GM12878 (cell line): ENCODE measurements at regions not wholly inside any gene's neighbourhood (a gene's known extent, or its start where the extent isn't known, plus 50 kb on each side); places are given as distances from the start of the nearest gene placed in this dataset.

Source experiments
- BHLHE40 ChIP-seq, 2 experiments: fragments of 450-650 bp in 1 of 2; IDR thresholded peaks; 2 replicates each; pipeline ENCODE4 v1.6.1; 2011 to 2017; ENCODE audit warnings: low read depth in 2 of 2, borderline replicate concordance in 1 of 2, improper control_type of control experiment in 1 of 2, low read length in 1 of 2, mild to moderate bottlenecking in 1 of 2
- BRCA1 ChIP-seq: IDR thresholded peaks from 2 replicates; pipeline ENCODE4 v1.6.1; 2011; ENCODE audit warnings: low read depth, low read length, improper control_type of control experiment
- JUNB ChIP-seq: IDR thresholded peaks from 2 replicates; pipeline ENCODE4 v1.6.1; 2016; ENCODE audit warnings: antibody characterized with exemption, mild to moderate bottlenecking
- LARP7 ChIP-seq: fragments of 450-650 bp; IDR thresholded peaks from 2 replicates; pipeline ENCODE4 v1.6.1; 2017; ENCODE audit warnings: mild to moderate bottlenecking
- NRF1 ChIP-seq: conservative IDR thresholded peaks from 2 replicates; pipeline ENCODE4 v1.6.1; 2011; ENCODE audit warnings: mild to moderate bottlenecking, low read depth, low read length, improper control_type of control experiment
- POLR2AphosphoS5 ChIP-seq: IDR thresholded peaks from 2 replicates; pipeline ENCODE4 v1.6.1; 2011; ENCODE audit warnings: mild to moderate bottlenecking, low read length, inconsistent platforms
- SIX5 ChIP-seq: IDR thresholded peaks from 2 replicates; pipeline ENCODE4 v1.6.1; 2011; ENCODE audit warnings: mild to moderate bottlenecking, low read depth, low read length, moderate library complexity; ENCODE audit not compliant: severe bottlenecking
- SKIL ChIP-seq: fragments of 450-650 bp; IDR thresholded peaks from 2 replicates; pipeline ENCODE4 v1.6.1; 2017; ENCODE audit warnings: mild to moderate bottlenecking, low read depth, inconsistent platforms; ENCODE audit not compliant: poor library complexity, severe bottlenecking
- USF2 ChIP-seq: IDR thresholded peaks from 2 replicates; pipeline ENCODE4 v1.6.1; 2011; ENCODE audit warnings: low read depth, low read length, improper control_type of control experiment, borderline replicate concordance
- TF ChIP-seq, protein P1 (sequence below): IDR thresholded peaks from 2 replicates; pipeline ENCODE4 v1.6.1; 2012; ENCODE audit warnings: low read length, inconsistent platforms
- TF ChIP-seq, protein P2 (sequence below), 3 experiments: IDR thresholded peaks in 2 of 3; conservative IDR thresholded peaks in 1 of 3; 2 replicates each; pipeline ENCODE4 v1.5.1; 2011; ENCODE audit warnings: low read depth in 3 of 3, low read length in 3 of 3, mild to moderate bottlenecking in 3 of 3, control low read depth in 2 of 3, moderate library complexity in 2 of 3, inconsistent platforms in 1 of 3, mixed read lengths in 1 of 3; ENCODE audit not compliant: control insufficient read depth in 2 of 3, insufficient read depth in 1 of 3; ENCODE audit errors: extremely low read depth in 1 of 3

DNA sequence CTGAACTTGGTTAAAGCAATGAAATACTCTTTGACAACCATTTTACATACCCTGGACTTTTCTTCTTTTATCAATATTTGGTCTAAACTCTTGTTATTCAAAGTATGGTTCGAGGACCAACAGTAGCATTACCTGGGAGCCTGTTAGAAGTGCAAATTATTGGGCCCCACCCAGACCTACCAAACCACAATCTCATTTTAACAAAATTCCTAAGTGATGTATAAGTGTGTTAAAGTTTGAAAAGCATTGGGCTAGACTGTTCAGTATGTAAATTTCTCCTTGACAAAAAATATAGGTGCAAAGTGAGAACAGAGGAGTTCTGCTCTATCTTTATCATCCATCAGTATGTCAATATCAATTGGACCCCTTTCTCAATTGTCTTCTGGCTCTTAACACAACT, 67.1 kb downstream of the PGRMC1 start:
- TF ChIP-seq JUNB (no peak), NRF1 (no peak), SKIL (no peak), USF2 (no peak), POLR2AphosphoS5 (no peak), BRCA1 (no peak), LARP7 (no peak), SIX5 (no peak), BHLHE40 (IDR thresholded peaks at IDR 0.05; ENCODE audit: borderline replicate concordance in 1 of 2, low read depth in 2 of 2, low read length in 1 of 2) (no peak)
- TF ChIP-seq, protein P1, sequence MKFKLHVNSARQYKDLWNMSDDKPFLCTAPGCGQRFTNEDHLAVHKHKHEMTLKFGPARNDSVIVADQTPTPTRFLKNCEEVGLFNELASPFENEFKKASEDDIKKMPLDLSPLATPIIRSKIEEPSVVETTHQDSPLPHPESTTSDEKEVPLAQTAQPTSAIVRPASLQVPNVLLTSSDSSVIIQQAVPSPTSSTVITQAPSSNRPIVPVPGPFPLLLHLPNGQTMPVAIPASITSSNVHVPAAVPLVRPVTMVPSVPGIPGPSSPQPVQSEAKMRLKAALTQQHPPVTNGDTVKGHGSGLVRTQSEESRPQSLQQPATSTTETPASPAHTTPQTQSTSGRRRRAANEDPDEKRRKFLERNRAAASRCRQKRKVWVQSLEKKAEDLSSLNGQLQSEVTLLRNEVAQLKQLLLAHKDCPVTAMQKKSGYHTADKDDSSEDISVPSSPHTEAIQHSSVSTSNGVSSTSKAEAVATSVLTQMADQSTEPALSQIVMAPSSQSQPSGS: no peak
- TF ChIP-seq, protein P2, sequence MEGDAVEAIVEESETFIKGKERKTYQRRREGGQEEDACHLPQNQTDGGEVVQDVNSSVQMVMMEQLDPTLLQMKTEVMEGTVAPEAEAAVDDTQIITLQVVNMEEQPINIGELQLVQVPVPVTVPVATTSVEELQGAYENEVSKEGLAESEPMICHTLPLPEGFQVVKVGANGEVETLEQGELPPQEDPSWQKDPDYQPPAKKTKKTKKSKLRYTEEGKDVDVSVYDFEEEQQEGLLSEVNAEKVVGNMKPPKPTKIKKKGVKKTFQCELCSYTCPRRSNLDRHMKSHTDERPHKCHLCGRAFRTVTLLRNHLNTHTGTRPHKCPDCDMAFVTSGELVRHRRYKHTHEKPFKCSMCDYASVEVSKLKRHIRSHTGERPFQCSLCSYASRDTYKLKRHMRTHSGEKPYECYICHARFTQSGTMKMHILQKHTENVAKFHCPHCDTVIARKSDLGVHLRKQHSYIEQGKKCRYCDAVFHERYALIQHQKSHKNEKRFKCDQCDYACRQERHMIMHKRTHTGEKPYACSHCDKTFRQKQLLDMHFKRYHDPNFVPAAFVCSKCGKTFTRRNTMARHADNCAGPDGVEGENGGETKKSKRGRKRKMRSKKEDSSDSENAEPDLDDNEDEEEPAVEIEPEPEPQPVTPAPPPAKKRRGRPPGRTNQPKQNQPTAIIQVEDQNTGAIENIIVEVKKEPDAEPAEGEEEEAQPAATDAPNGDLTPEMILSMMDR (IDR thresholded peaks at IDR 0.05 in 2 of 3, conservative IDR thresholded peaks at IDR 0.05 in 1 of 3; ENCODE audit: control insufficient read depth in 2 of 3, extremely low read depth in 1 of 3, insufficient read depth in 1 of 3, low read depth in 3 of 3, low read length in 3 of 3): no peak
